ENCODE measurements at regions not wholly inside any gene's neighbourhood (a gene's known extent, or its start where the extent isn't known, plus 50 kb on each side); places are given as distances from the start of the nearest gene placed in this dataset.

- H3K4me2 ChIP-seq (ENCODE audit: low read length) = no peak overlapping the region
- no peak overlapping the region for H3K27ac ChIP-seq
- no peak overlapping the region for H3K4me3 ChIP-seq (ENCODE audit: low read depth, low read length)
- no peaks in the 10 kb centered on the region for H3K36me3 ChIP-seq (ENCODE audit: control insufficient read depth, insufficient read depth, low read length)
- no peaks in the 10 kb centered on the region for H3K27me3 ChIP-seq (ENCODE audit: control insufficient read depth, insufficient read depth, low read length)
- no peak for TF ChIP-seq CTCF (IDR thresholded peaks at IDR 0.05)
- H3K79me2 ChIP-seq = no peaks in the 10 kb centered on the region
- H3K9ac ChIP-seq = no peak overlapping the region
- no peaks in the 10 kb centered on the region for H3K4me1 ChIP-seq
- no peaks in the 10 kb centered on the region for H3K9me3 ChIP-seq (ENCODE audit: control insufficient read depth, low read length)
- H2AFZ ChIP-seq = no peak overlapping the region
Observed at GRCh38 chr13:31614073-31614472, 125.3 kb upstream of the RXFP2 start.

- Histone ChIP-seq H3K4me1 (no peaks in the 10 kb centered on the region), H3K79me2 (no peaks in the 10 kb centered on the region), H3K36me3 (ENCODE audit: control insufficient read depth, insufficient read depth, low read length) (no peaks in the 10 kb centered on the region), H2AFZ (no peak overlapping the region), H3K4me3 (ENCODE audit: low read depth, low read length) (no peak overlapping the region), H3K27me3 (ENCODE audit: control insufficient read depth, insufficient read depth, low read length) (no peaks in the 10 kb centered on the region), H3K27ac (no peak overlapping the region), H3K9me3 (ENCODE audit: control insufficient read depth, low read length) (no peaks in the 10 kb centered on the region), H3K4me2 (ENCODE audit: low read length) (no peak overlapping the region), H3K9ac (no peak overlapping the region)
- TF ChIP-seq CTCF (IDR thresholded peaks at IDR 0.05) = no peak
Observed at GRCh38 chr13:31614704-31615103, 124.6 kb upstream of the RXFP2 start.

GRCh38 chr13:31625115-31625514 is 114.2 kb upstream of the RXFP2 start:
- H3K4me3 ChIP-seq (ENCODE audit: low read depth, low read length) = no peak overlapping the region
- no peak overlapping the region for H3K4me2 ChIP-seq (ENCODE audit: low read length)

GRCh38 chr13:31627097-31627845 is 112.1 kb upstream of the RXFP2 start:
- no peak for TF ChIP-seq CTCF (IDR thresholded peaks at IDR 0.05)
- no peak overlapping the region for H3K4me3 ChIP-seq (ENCODE audit: low read depth, low read length)
- H3K9ac ChIP-seq = no peak overlapping the region
- no peaks in the 10 kb centered on the region for H3K27me3 ChIP-seq (ENCODE audit: control insufficient read depth, insufficient read depth, low read length)
- H3K4me1 ChIP-seq = no peaks in the 10 kb centered on the region
- H3K27ac ChIP-seq = no peak overlapping the region
- peak overlapping the region; percentile 20 for H3K4me2 ChIP-seq (ENCODE audit: low read length)
- no peak overlapping the region for H2AFZ ChIP-seq
- H3K9me3 ChIP-seq (ENCODE audit: control insufficient read depth, low read length) = no peaks in the 10 kb centered on the region
- H3K36me3 ChIP-seq (ENCODE audit: control insufficient read depth, insufficient read depth, low read length) = no peaks in the 10 kb centered on the region
- no peaks in the 10 kb centered on the region for H3K79me2 ChIP-seq

More at GRCh38 chr13:31625115-31625514, 114.2 kb upstream of the RXFP2 start:
- Histone ChIP-seq H3K36me3 (ENCODE audit: control insufficient read depth, insufficient read depth, low read length) (no peaks in the 10 kb centered on the region), H3K9ac (no peak overlapping the region), H3K4me1 (no peaks in the 10 kb centered on the region), H3K27me3 (ENCODE audit: control insufficient read depth, insufficient read depth, low read length) (no peaks in the 10 kb centered on the region), H3K27ac (no peak overlapping the region), H3K9me3 (ENCODE audit: control insufficient read depth, low read length) (no peaks in the 10 kb centered on the region), H2AFZ (no peak overlapping the region), H3K79me2 (no peaks in the 10 kb centered on the region)
- no peak for TF ChIP-seq CTCF (IDR thresholded peaks at IDR 0.05)

Data from parathyroid adenoma (tissue), 2 donors.